A549 (cell line): ENCODE measurements at regions not wholly inside any gene's neighbourhood (a gene's known extent, or its start where the extent isn't known, plus 50 kb on each side); places are given as distances from the start of the nearest gene placed in this dataset.

Experiments
- EP300 ChIP-seq, 2 experiments: fragments of >200 bp; sonication (Bioruptor Twin); formaldehyde crosslinking; IDR thresholded peaks; 2 replicates in 1 of 2; 3 replicates in 1 of 2; pipeline ENCODE4 v1.6.1; 2016 to 2017
- KDM5A ChIP-seq: fragments of 200-600 bp; sonication (generic); IDR thresholded peaks from 2 replicates; pipeline ENCODE4 v1.6.1; 2016; ENCODE audit warnings: antibody characterized with exemption, mild to moderate bottlenecking
- MAZ ChIP-seq: fragments of 150-350 bp; IDR thresholded peaks from 2 replicates; pipeline ENCODE4 v1.6.1; 2014; ENCODE audit warnings: antibody characterized with exemption, low read depth, low read length, borderline replicate concordance
- RARB ChIP-seq: fragments of 250-450 bp; sonication (Bioruptor Pico); IDR thresholded peaks from 2 replicates; pipeline ENCODE4 v1.8.0; 2021; ENCODE audit warnings: mild to moderate bottlenecking, moderate library complexity
- TF ChIP-seq, protein P1 (sequence below): IDR thresholded peaks from 2 replicates; pipeline ENCODE4 v1.6.1; 2012; ENCODE audit warnings: low read depth, borderline replicate concordance
- TF ChIP-seq, protein P2 (sequence below): IDR thresholded peaks from 2 replicates; pipeline ENCODE4 v1.6.1; 2012
- TF ChIP-seq, protein P3 (sequence below): fragments of 450-650 bp; IDR thresholded peaks from 2 replicates; pipeline ENCODE4 v1.6.1; 2014; ENCODE audit warnings: antibody characterized with exemption
- TF ChIP-seq, protein P4 (sequence below): fragments of >200 bp; sonication (Bioruptor Twin); formaldehyde crosslinking; IDR thresholded peaks from 3 replicates; pipeline ENCODE4 v1.5.1; 2016

DNA sequence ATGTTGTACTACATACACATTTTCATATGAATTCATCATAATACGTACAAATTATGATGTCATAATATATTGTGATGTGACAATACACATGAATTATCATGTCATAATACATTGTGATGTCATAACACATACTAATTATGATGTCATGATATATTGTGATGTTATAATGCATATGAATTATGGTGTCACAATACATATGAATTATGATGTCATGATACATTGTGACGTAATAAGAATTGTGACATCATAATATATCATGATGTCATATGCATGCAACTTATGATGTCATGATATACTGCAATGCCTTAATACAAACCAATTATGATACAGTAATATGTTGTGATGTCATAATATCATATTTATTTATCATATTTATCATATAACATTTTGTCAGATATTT, 2074.3 kb downstream of the TP53TG3F start:
- TF ChIP-seq KDM5A: no peak
- TF ChIP-seq, protein P1, sequence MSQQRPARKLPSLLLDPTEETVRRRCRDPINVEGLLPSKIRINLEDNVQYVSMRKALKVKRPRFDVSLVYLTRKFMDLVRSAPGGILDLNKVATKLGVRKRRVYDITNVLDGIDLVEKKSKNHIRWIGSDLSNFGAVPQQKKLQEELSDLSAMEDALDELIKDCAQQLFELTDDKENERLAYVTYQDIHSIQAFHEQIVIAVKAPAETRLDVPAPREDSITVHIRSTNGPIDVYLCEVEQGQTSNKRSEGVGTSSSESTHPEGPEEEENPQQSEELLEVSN: no peak
- TF ChIP-seq, protein P2, sequence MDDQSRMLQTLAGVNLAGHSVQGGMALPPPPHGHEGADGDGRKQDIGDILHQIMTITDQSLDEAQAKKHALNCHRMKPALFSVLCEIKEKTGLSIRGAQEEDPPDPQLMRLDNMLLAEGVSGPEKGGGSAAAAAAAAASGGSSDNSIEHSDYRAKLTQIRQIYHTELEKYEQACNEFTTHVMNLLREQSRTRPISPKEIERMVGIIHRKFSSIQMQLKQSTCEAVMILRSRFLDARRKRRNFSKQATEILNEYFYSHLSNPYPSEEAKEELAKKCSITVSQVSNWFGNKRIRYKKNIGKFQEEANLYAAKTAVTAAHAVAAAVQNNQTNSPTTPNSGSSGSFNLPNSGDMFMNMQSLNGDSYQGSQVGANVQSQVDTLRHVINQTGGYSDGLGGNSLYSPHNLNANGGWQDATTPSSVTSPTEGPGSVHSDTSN: no peak
- TF ChIP-seq, protein P3, sequence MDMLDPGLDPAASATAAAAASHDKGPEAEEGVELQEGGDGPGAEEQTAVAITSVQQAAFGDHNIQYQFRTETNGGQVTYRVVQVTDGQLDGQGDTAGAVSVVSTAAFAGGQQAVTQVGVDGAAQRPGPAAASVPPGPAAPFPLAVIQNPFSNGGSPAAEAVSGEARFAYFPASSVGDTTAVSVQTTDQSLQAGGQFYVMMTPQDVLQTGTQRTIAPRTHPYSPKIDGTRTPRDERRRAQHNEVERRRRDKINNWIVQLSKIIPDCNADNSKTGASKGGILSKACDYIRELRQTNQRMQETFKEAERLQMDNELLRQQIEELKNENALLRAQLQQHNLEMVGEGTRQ: no peak
- TF ChIP-seq, protein P4, sequence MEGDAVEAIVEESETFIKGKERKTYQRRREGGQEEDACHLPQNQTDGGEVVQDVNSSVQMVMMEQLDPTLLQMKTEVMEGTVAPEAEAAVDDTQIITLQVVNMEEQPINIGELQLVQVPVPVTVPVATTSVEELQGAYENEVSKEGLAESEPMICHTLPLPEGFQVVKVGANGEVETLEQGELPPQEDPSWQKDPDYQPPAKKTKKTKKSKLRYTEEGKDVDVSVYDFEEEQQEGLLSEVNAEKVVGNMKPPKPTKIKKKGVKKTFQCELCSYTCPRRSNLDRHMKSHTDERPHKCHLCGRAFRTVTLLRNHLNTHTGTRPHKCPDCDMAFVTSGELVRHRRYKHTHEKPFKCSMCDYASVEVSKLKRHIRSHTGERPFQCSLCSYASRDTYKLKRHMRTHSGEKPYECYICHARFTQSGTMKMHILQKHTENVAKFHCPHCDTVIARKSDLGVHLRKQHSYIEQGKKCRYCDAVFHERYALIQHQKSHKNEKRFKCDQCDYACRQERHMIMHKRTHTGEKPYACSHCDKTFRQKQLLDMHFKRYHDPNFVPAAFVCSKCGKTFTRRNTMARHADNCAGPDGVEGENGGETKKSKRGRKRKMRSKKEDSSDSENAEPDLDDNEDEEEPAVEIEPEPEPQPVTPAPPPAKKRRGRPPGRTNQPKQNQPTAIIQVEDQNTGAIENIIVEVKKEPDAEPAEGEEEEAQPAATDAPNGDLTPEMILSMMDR: no peak
- no peak for TF ChIP-seq EP300 (IDR thresholded peaks at IDR 0.05)
- TF ChIP-seq MAZ: no peak
- no peak for TF ChIP-seq RARB (CRISPR knock-in tag)
